ENCODE measurements at regions not wholly inside any gene's neighbourhood (a gene's known extent, or its start where the extent isn't known, plus 50 kb on each side); places are given as distances from the start of the nearest gene placed in this dataset.
"Not testable (repeated sequence)": the region's sequence is repeated elsewhere in the genome, so short reads cannot be mapped to it uniquely, and the experiment has no call there.

DNA sequence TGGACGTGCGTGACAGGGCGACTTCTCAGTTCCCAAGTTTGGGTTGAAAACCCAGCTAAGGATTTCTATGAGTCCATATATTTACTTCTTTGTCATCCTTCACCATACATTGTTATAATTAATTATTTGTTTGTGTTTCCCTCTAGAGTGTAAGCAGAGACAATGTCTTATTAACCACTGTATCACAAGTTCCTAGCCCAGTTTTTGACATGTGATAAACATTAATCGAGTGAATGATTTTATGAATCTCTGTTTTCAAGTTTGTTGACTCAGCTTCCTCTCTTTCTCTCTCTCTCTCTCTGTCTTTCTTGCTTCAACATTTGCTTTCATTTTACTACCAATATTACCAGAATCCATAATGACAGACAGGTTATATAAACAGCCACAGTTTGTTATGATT, 1259.6 kb upstream of the TENM4 start:
- WGBS, 3 donors, result 89 to 92% (median 92%) methylated on average over 4 of the region's 4 CpGs
- no peak overlapping the region for H3K27ac ChIP-seq
- no peak overlapping the region for H3K4me3 ChIP-seq
- H3K27me3 ChIP-seq, result no peaks in the 10 kb centered on the region
- TF ChIP-seq, protein P1, sequence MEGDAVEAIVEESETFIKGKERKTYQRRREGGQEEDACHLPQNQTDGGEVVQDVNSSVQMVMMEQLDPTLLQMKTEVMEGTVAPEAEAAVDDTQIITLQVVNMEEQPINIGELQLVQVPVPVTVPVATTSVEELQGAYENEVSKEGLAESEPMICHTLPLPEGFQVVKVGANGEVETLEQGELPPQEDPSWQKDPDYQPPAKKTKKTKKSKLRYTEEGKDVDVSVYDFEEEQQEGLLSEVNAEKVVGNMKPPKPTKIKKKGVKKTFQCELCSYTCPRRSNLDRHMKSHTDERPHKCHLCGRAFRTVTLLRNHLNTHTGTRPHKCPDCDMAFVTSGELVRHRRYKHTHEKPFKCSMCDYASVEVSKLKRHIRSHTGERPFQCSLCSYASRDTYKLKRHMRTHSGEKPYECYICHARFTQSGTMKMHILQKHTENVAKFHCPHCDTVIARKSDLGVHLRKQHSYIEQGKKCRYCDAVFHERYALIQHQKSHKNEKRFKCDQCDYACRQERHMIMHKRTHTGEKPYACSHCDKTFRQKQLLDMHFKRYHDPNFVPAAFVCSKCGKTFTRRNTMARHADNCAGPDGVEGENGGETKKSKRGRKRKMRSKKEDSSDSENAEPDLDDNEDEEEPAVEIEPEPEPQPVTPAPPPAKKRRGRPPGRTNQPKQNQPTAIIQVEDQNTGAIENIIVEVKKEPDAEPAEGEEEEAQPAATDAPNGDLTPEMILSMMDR (IDR thresholded peaks at IDR 0.05), result no peak
- H3K36me3 ChIP-seq, result no peaks in the 10 kb centered on the region
- intact Hi-C loops (cut with DNase I), result no loop called here
- no peak for DNase-seq
- no peaks in the 10 kb centered on the region for H3K9me3 ChIP-seq
- H3K4me1 ChIP-seq (ENCODE audit: insufficient read depth), result no peaks in the 10 kb centered on the region

DNA sequence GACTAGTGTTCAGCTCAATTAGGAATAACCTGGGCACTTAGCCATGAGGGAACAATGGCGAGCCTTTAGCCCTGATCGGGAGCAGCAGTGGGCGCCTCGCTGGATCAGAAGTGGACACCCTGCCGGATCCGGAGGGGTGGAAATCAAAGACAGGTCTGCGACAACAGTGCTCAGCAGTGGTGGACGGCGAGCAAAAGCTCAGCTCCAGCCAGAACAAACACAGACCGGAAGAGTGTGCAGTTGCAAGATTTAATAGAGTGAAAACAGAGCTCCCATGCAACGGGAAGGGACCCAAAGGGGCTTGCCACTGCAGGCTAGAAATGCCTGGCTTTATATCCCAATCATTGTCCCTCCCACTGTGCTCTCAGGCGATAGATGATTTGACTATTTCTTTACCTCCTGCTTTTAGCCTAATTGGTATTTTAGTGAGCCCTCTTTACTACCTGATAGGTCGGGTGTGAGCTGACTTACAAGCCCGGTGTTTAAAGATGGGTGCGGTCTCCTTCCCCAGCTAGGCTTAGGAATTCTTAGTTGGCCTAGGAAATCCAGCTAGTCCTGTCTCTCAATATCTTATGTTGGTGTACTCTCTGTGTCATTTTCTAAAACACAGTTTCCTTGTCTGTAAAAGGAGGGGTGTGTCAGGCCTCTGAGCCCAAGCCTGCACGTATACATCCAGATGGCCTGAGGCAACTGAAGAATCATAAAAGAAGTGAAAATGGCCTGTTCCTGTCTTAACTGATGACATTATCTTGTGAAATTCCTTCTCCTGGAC, 1258.8 kb upstream of the TENM4 start:
- H3K4me1 ChIP-seq (ENCODE audit: insufficient read depth); H3K4me3 ChIP-seq; intact Hi-C loops (cut with DNase I); H3K36me3 ChIP-seq; DNase-seq; H3K27ac ChIP-seq; H3K27me3 ChIP-seq; H3K9me3 ChIP-seq: not testable (repeated sequence)
- WGBS, 3 donors, result 88 to 90% (median 89%) methylated on average over 16 of the region's 16 CpGs

DNA sequence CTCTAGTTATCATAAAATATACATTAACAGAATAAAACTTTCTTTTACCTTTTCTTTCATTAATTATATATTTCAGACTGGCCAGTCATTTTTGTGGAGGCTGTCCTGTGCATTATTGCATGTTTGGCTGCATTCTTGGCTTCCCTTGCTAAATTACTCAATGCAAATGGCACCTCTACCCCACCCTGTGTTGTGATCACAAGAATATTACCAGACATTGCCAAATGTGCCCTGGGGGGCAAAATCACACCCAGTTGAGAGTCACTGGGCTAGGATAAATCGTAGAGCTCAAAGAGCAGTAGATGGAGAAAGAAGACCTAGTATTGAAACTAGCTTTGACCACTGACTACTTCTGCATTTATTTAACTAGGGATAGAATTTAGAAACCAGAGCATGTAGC, 1257.8 kb upstream of the TENM4 start:
- no peak overlapping the region for H3K27ac ChIP-seq
- H3K9me3 ChIP-seq, result no peaks in the 10 kb centered on the region
- 90 to 96% (median 96%) methylated on average over 1 of the region's 1 CpG for WGBS, 3 donors
- H3K4me1 ChIP-seq (ENCODE audit: insufficient read depth), result no peaks in the 10 kb centered on the region
- H3K27me3 ChIP-seq, result no peaks in the 10 kb centered on the region
- TF ChIP-seq, protein P1 (IDR thresholded peaks at IDR 0.05), result no peak
- TF ChIP-seq EP300 (IDR thresholded peaks at IDR 0.05), result no peak
- no peak for TF ChIP-seq POLR2A (IDR thresholded peaks at IDR 0.05)
- no peak overlapping the region for H3K4me3 ChIP-seq
- DNase-seq, result no peak
- H3K36me3 ChIP-seq, result no peaks in the 10 kb centered on the region
- intact Hi-C loops (cut with DNase I), result no loop called here

DNA sequence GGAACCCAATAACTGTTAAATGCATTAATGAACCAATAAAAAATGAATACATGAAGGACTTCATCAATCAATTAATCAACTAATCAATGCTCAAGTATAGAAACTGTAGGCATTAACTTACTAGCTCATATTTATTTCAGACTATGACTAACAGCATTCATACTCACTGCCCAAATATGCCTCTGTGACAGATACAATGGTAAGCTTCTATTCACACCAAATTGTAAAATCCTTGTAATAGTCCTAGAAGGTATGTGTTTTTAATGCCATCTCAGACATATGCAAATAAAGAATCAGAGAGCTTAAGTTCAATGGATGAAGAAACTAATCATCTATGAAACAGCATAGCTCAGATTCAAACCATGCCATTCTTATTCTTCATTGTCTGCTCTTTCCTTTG, 1253.6 kb upstream of the TENM4 start:
- no peak overlapping the region for H3K4me3 ChIP-seq
- no peaks in the 10 kb centered on the region for H3K4me1 ChIP-seq (ENCODE audit: insufficient read depth)
- H3K27ac ChIP-seq, result no peak overlapping the region
- intact Hi-C loops (cut with DNase I), result no loop called here
- TF ChIP-seq EP300 (IDR thresholded peaks at IDR 0.05), result no peak
- no peak for TF ChIP-seq POLR2A (IDR thresholded peaks at IDR 0.05)
- TF ChIP-seq, protein P1 (IDR thresholded peaks at IDR 0.05), result no peak
- H3K9me3 ChIP-seq, result no peaks in the 10 kb centered on the region
- no peak for DNase-seq
- no peaks in the 10 kb centered on the region for H3K27me3 ChIP-seq
- H3K36me3 ChIP-seq, result no peaks in the 10 kb centered on the region

DNA sequence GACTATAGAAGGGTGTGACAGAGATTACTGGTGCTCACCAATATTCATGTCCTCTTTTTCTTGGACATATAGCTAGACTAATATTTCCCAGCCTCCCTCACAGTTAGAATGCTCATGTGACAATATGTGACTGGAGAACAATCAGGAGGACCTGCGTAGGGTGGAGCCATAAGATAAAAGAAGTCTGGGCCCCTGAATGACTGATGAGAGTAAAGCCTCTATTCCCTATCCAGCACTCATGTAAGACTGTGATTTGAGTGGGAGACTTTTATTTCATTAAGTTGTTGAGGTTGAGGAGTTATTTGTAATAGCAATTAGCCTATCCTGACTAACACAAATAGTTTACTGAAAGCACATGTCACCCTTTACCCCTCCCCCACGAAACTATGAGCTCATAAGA, 1247.1 kb upstream of the TENM4 start:
- no peaks in the 10 kb centered on the region for H3K27me3 ChIP-seq
- intact Hi-C loops (cut with DNase I), result no loop called here
- 81 to 87% (median 83%) methylated on average over 2 of the region's 2 CpGs for WGBS, 3 donors
- no peaks in the 10 kb centered on the region for H3K9me3 ChIP-seq
- DNase-seq, result no peak
- H3K36me3 ChIP-seq, result no peaks in the 10 kb centered on the region
- no peaks in the 10 kb centered on the region for H3K4me1 ChIP-seq (ENCODE audit: insufficient read depth)
- no peak overlapping the region for H3K4me3 ChIP-seq
- TF ChIP-seq, protein P1 (IDR thresholded peaks at IDR 0.05), result no peak
- TF ChIP-seq EP300 (IDR thresholded peaks at IDR 0.05) (no peak), POLR2A (IDR thresholded peaks at IDR 0.05) (no peak)
- no peak overlapping the region for H3K27ac ChIP-seq
